ENCODE measurements at regions not wholly inside any gene's neighbourhood (a gene's known extent, or its start where the extent isn't known, plus 50 kb on each side); places are given as distances from the start of the nearest gene placed in this dataset.

- H3K27me3 ChIP-seq (ENCODE audit: control insufficient read depth, low read length) = peaks cover 34% of the 10 kb centered on the region
- H4K20me1 ChIP-seq (ENCODE audit: control insufficient read depth, insufficient read depth, low read depth, low read length) = no peaks in the 10 kb centered on the region
- no peaks in the 10 kb centered on the region for H3K79me2 ChIP-seq (ENCODE audit: control insufficient read depth, low read length)
- peaks cover 21% of the 10 kb centered on the region for H3K4me1 ChIP-seq (ENCODE audit: control insufficient read depth, low read length)
- no peak overlapping the region for H3K27ac ChIP-seq (ENCODE audit: low read depth, low read length)
- no peak overlapping the region for H3K4me3 ChIP-seq (ENCODE audit: low read length)
- H3K36me3 ChIP-seq (ENCODE audit: control insufficient read depth, low read length) = no peaks in the 10 kb centered on the region
- H3K4me2 ChIP-seq (ENCODE audit: low read length) = no peak overlapping the region
- H3F3A ChIP-seq (ENCODE audit: control insufficient read depth, insufficient read depth) = no peaks in the 10 kb centered on the region
- no peaks in the 10 kb centered on the region for H3K9me2 ChIP-seq (replicated peaks; ENCODE audit: control insufficient read depth, low read length)
- TF ChIP-seq CTCF (IDR thresholded peaks at IDR 0.05; ENCODE audit: low read depth, low read length, poor library complexity, severe bottlenecking) (no peak), EZH2phosphoT487 (IDR thresholded peaks at IDR 0.05; ENCODE audit: borderline replicate concordance, low read length) (no peak)
- no peaks in the 10 kb centered on the region for H3K9me3 ChIP-seq (ENCODE audit: control insufficient read depth, insufficient read depth, low read length)
These were observed 97.6 kb upstream of the HSD17B12 start for GRCh38 chr11:43582863-43583462.

- Histone ChIP-seq H3K9me3 (ENCODE audit: control insufficient read depth, insufficient read depth, low read length) (no peaks in the 10 kb centered on the region), H3K4me1 (ENCODE audit: control insufficient read depth, low read length) (peaks cover 16% of the 10 kb centered on the region), H3K4me3 (ENCODE audit: low read length) (no peak overlapping the region), H3K27me3 (ENCODE audit: control insufficient read depth, low read length) (peaks cover 29% of the 10 kb centered on the region), H3K79me2 (ENCODE audit: control insufficient read depth, low read length) (no peaks in the 10 kb centered on the region), H4K20me1 (ENCODE audit: control insufficient read depth, insufficient read depth, low read depth, low read length) (no peaks in the 10 kb centered on the region), H3K4me2 (ENCODE audit: low read length) (no peak overlapping the region), H3K27ac (ENCODE audit: low read depth, low read length) (no peak overlapping the region), H3K36me3 (ENCODE audit: control insufficient read depth, low read length) (no peaks in the 10 kb centered on the region), H3F3A (ENCODE audit: control insufficient read depth, insufficient read depth) (no peaks in the 10 kb centered on the region), H3K9me2 (replicated peaks; ENCODE audit: control insufficient read depth, low read length) (no peaks in the 10 kb centered on the region)
- TF ChIP-seq CTCF (IDR thresholded peaks at IDR 0.05; ENCODE audit: low read depth, low read length, poor library complexity, severe bottlenecking) = no peak
- no peak for TF ChIP-seq EZH2phosphoT487 (IDR thresholded peaks at IDR 0.05; ENCODE audit: borderline replicate concordance, low read length)
These were observed 97.0 kb upstream of the HSD17B12 start for GRCh38 chr11:43583548-43583947.

DNA sequence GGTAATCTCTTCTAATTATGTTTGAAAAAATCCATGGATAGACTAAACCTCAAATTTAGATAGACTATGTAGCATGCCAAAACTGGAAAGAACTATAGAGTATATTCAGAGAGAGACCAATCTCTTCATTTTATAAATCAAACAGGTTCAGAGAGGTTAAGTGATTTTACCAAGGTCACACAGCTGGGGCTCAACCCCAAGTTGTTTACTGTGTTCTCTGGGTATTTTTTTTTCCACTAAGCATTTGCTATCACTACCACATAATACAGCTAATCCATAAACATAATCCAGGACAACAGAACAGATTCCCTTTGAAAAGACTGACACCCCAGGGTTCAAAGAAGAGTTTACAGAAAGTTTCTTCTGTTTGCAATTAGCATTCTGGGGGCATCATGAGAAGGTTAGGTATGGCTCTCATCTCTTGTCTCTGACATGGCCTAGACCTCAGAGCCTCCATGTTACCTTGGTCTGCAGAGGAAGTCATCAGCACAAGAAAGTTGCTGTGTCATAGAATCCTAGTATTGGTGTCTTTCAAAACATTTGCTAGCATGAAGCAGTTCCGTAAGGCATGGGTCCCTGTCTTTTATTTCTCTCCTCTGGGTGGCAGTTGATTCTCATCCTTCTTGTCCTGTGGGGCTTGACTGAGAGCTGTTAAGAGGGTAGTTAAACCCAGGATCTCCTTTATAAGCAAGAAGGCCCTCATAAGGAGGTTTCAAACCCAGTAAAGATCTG is 94.5 kb upstream of the HSD17B12 start:
- Histone ChIP-seq H3F3A (ENCODE audit: control insufficient read depth, insufficient read depth) (no peaks in the 10 kb centered on the region), H3K4me3 (ENCODE audit: low read length) (no peak overlapping the region), H4K20me1 (ENCODE audit: control insufficient read depth, insufficient read depth, low read depth, low read length) (no peaks in the 10 kb centered on the region), H3K79me2 (ENCODE audit: control insufficient read depth, low read length) (no peaks in the 10 kb centered on the region), H3K27ac (ENCODE audit: low read depth, low read length) (no peak overlapping the region), H3K4me2 (ENCODE audit: low read length) (no peak overlapping the region), H3K27me3 (ENCODE audit: control insufficient read depth, low read length) (peaks cover 15% of the 10 kb centered on the region), H3K36me3 (ENCODE audit: control insufficient read depth, low read length) (no peaks in the 10 kb centered on the region), H3K9me3 (ENCODE audit: control insufficient read depth, insufficient read depth, low read length) (no peaks in the 10 kb centered on the region), H3K9me2 (replicated peaks; ENCODE audit: control insufficient read depth, low read length) (no peaks in the 10 kb centered on the region), H3K4me1 (ENCODE audit: control insufficient read depth, low read length) (peaks cover 5% of the 10 kb centered on the region)
- TF ChIP-seq CTCF (IDR thresholded peaks at IDR 0.05; ENCODE audit: low read depth, low read length, poor library complexity, severe bottlenecking) (no peak), EZH2phosphoT487 (IDR thresholded peaks at IDR 0.05; ENCODE audit: borderline replicate concordance, low read length) (no peak)

Data from DOHH2 (cell line).